Spleen (tissue), 11 donors: ENCODE measurements at regions not wholly inside any gene's neighbourhood (a gene's known extent, or its start where the extent isn't known, plus 50 kb on each side); places are given as distances from the start of the nearest gene placed in this dataset.

Source experiments
- DNase-seq: peaks from one replicate; pipeline ENCODE4 v3.0.0-alpha.2; 2020
- H3K27ac ChIP-seq, 8 donors: fragments of 200-600 bp; sonication (generic) in 7 of 8; 1 replicate in 4 of 8; 2 replicates in 4 of 8; pipeline versions ENCODE4 v1.5.0 to v1.8.0; 2016 to 2021; ENCODE audit warnings: inconsistent platforms in 4 of 8, mild to moderate bottlenecking in 4 of 8, moderate library complexity in 1 of 8
- H3K27me3 ChIP-seq, 7 donors: fragments of 200-600 bp; sonication (generic) in 6 of 7; replicated peaks in 1 of 7; 1 replicate in 4 of 7; 2 replicates in 3 of 7; pipeline versions ENCODE4 v1.5.0 to v1.8.0; 2016 to 2021; ENCODE audit warnings: inconsistent platforms in 3 of 7, mild to moderate bottlenecking in 1 of 7
- H3K36me3 ChIP-seq, 6 donors: fragments of 200-600 bp; sonication (generic) in 5 of 6; 1 replicate in 4 of 6; 2 replicates in 2 of 6; pipeline versions ENCODE4 v1.5.0 to v1.8.0; 2016 to 2021; ENCODE audit warnings: inconsistent platforms in 2 of 6
- H3K4me1 ChIP-seq, 6 donors: fragments of 200-600 bp; sonication (generic) in 5 of 6; 1 replicate in 3 of 6; 2 replicates in 3 of 6; pipeline versions ENCODE4 v1.5.0 to v1.8.0; 2016 to 2021; ENCODE audit warnings: inconsistent platforms in 3 of 6
- H3K4me3 ChIP-seq, 8 donors: fragments of 200-600 bp; sonication (generic) in 7 of 8; 1 replicate in 4 of 8; 2 replicates in 4 of 8; pipeline versions ENCODE4 v1.5.0 to v1.8.0; 2016 to 2021; ENCODE audit warnings: inconsistent platforms in 4 of 8, mild to moderate bottlenecking in 4 of 8, moderate library complexity in 2 of 8
- H3K9me3 ChIP-seq, 8 donors: fragments of 200-600 bp; sonication (generic) in 7 of 8; 1 replicate in 4 of 8; 2 replicates in 4 of 8; pipeline versions ENCODE4 v1.5.0 to v1.8.0; 2016 to 2021; ENCODE audit warnings: inconsistent platforms in 4 of 8
- CTCF ChIP-seq, 11 experiments: fragments of 200-600 bp in 7 of 11; fragments of 450-650 bp in 4 of 11; sonication (generic) in 4 of 11; IDR thresholded peaks in 8 of 11; conservative IDR thresholded peaks in 3 of 11; 1 replicate in 7 of 11; 2 replicates in 4 of 11; pipeline versions ENCODE4 v1.4.0 to v1.8.0; 2016 to 2021; ENCODE audit warnings: antibody characterized with exemption in 11 of 11, inconsistent platforms in 4 of 11, mild to moderate bottlenecking in 1 of 11
- POLR2A ChIP-seq, 3 donors: fragments of 450-650 bp; IDR thresholded peaks; one replicate each; pipeline ENCODE4 v1.5.1; 2017; ENCODE audit warnings: antibody characterized with exemption in 3 of 3, mild to moderate bottlenecking in 1 of 3
- POLR2AphosphoS5 ChIP-seq, 3 donors: sonication (generic); formaldehyde crosslinking; IDR thresholded peaks; one replicate each; pipeline ENCODE4 v1.5.1; 2017; ENCODE audit warnings: antibody characterized with exemption in 3 of 3
- WGBS, 5 donors: extraction: QIAGEN DNeasy Blood & Tissue Kit in 3 of 5; methylation state at CpG; one replicate each; pipeline versions ENCODE4 v1.1.5 to v1.1.7; 2013 to 2018; 5-methylcytosine and 5-hydroxymethylcytosine counted together
- intact Hi-C: fragments of 100-400 bp; cut with DNase I; formaldehyde crosslinking; loops from one replicate; pipeline ENCODE4 v1.15.0; 2023; ENCODE audit warnings: low total_unique reads
- donor health status: healthy with polysubstance abuse.
- donor health status: DM: no; HTN: no; CAD: no; lungs with moderate emphysema.
- donor health status: DM: no; HTN: no; CAD: no.
- donor health status: Bipolar disorder and iron deficiency.
- donor health status: healthy.
- donor health status: DM: no; HTN: no; CAD: no.
- donor health status: DM: yes; HTN: yes; CAD: no.

- Histone ChIP-seq H3K4me3 (no peak overlapping the region), H3K27me3 (no peaks in the 10 kb centered on the region), H3K4me1 (no peaks in the 10 kb centered on the region), H3K27ac (peak overlapping the region in 1 of 8 donors; percentile 23), H3K36me3 (no peaks in the 10 kb centered on the region), H3K9me3 (no peaks in the 10 kb centered on the region)
- intact Hi-C loops: no loop called here
- no peak for DNase-seq
- WGBS, 5 donors: 62 to 70% (median 64%) methylated on average over 5 of the region's 5 CpGs
- TF ChIP-seq POLR2A (IDR thresholded peaks at IDR 0.05) (no peak), POLR2AphosphoS5 (IDR thresholded peaks at IDR 0.05) (no peak), CTCF (IDR thresholded peaks at IDR 0.05 in 8 of 11, conservative IDR thresholded peaks at IDR 0.05 in 3 of 11) (no peak)
Measured at GRCh38 chr14:26775765-26776563, 178.1 kb upstream of the NOVA1 start.

- Histone ChIP-seq H3K4me1 (no peaks in the 10 kb centered on the region), H3K36me3 (no peaks in the 10 kb centered on the region), H3K27me3 (no peaks in the 10 kb centered on the region), H3K9me3 (peaks cover 0 to 4% (median 0%) of the 10 kb centered on the region in 8 donors), H3K4me3 (no peak overlapping the region), H3K27ac (no peak overlapping the region)
- intact Hi-C loops: no loop called here
- TF ChIP-seq POLR2AphosphoS5 (IDR thresholded peaks at IDR 0.05): no peak
- no peak for TF ChIP-seq CTCF (IDR thresholded peaks at IDR 0.05 in 8 of 11, conservative IDR thresholded peaks at IDR 0.05 in 3 of 11)
- no peak for TF ChIP-seq POLR2A (IDR thresholded peaks at IDR 0.05)
- WGBS, 5 donors: 59 to 69% (median 63%) methylated on average over 4 of the region's 4 CpGs
- no peak for DNase-seq
Measured at GRCh38 chr14:26791117-26791806, 193.4 kb upstream of the NOVA1 start.

- Histone ChIP-seq H3K4me1 (no peaks in the 10 kb centered on the region), H3K36me3 (no peaks in the 10 kb centered on the region), H3K4me3 (no peak overlapping the region), H3K27ac (no peak overlapping the region), H3K27me3 (no peaks in the 10 kb centered on the region), H3K9me3 (peaks cover 0 to 4% (median 0%) of the 10 kb centered on the region in 8 donors)
- WGBS, 5 donors: 60 to 71% (median 67%) methylated on average over 2 of the region's 2 CpGs
- intact Hi-C loops: no loop called here
- no peak for DNase-seq
- TF ChIP-seq POLR2A (IDR thresholded peaks at IDR 0.05) (no peak), POLR2AphosphoS5 (IDR thresholded peaks at IDR 0.05) (no peak), CTCF (IDR thresholded peaks at IDR 0.05 in 8 of 11, conservative IDR thresholded peaks at IDR 0.05 in 3 of 11) (no peak)
Measured at GRCh38 chr14:26794731-26795130, 196.9 kb upstream of the NOVA1 start.

- intact Hi-C loops: no loop called here
- Histone ChIP-seq H3K4me1 (no peaks in the 10 kb centered on the region), H3K9me3 (peaks cover 0 to 19% (median 5%) of the 10 kb centered on the region in 8 donors), H3K27me3 (no peaks in the 10 kb centered on the region), H3K27ac (no peak overlapping the region), H3K36me3 (no peaks in the 10 kb centered on the region), H3K4me3 (no peak overlapping the region)
- DNase-seq: no peak
- 73 to 88% (median 84%) methylated on average over 1 of the region's 1 CpG for WGBS, 5 donors
- TF ChIP-seq POLR2A (IDR thresholded peaks at IDR 0.05) (no peak), POLR2AphosphoS5 (IDR thresholded peaks at IDR 0.05) (no peak), CTCF (IDR thresholded peaks at IDR 0.05 in 8 of 11, conservative IDR thresholded peaks at IDR 0.05 in 3 of 11) (no peak)
Measured at GRCh38 chr14:26808407-26808806, 210.6 kb upstream of the NOVA1 start.
